ENCODE measurements at regions not wholly inside any gene's neighbourhood (a gene's known extent, or its start where the extent isn't known, plus 50 kb on each side); places are given as distances from the start of the nearest gene placed in this dataset.

DNA sequence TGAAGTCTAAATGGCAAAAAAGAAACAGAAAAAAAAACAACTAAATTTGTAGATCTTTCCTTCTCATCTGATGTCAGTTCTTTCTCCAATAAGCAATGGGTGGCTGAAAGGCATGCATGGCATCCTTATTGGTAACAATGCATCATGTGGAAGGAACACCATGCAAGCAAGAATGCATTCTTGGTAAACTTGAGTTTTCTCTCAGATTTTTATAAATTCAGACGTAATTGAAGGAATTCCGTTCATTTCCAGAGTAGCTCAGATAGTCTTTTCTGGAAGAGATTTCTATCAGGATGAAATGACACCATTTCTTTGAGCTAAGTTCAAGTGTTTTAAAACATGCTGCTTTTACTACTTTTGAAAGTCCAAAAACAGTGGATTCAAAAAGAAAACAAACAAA, 373.0 kb downstream of the COG6 start:
- no peak for TF ChIP-seq CTCF (IDR thresholded peaks at IDR 0.05; ENCODE audit: low read depth, low read length)
- no peak for TF ChIP-seq POLR2A (IDR thresholded peaks at IDR 0.05; ENCODE audit: extremely low read depth, insufficient read length)

Data from NB4 (cell line).